Sigmoid colon (tissue), 4 donors: ENCODE measurements at regions not wholly inside any gene's neighbourhood (a gene's known extent, or its start where the extent isn't known, plus 50 kb on each side); places are given as distances from the start of the nearest gene placed in this dataset.

ENCODE experiments used
- CTCF ChIP-seq, 4 experiments: fragments of 450-650 bp in 3 of 4; fragments of 200-600 bp in 1 of 4; IDR thresholded peaks; one replicate each; pipeline ENCODE4 v1.5.1; 2016 to 2019; ENCODE audit warnings: antibody characterized with exemption in 4 of 4, mild to moderate bottlenecking in 3 of 4, moderate library complexity in 2 of 4
- POLR2AphosphoS5 ChIP-seq, 4 donors: sonication (generic); formaldehyde crosslinking; IDR thresholded peaks; one replicate each; pipeline ENCODE4 v1.6.1; 2017; ENCODE audit warnings: antibody characterized with exemption in 4 of 4

DNA sequence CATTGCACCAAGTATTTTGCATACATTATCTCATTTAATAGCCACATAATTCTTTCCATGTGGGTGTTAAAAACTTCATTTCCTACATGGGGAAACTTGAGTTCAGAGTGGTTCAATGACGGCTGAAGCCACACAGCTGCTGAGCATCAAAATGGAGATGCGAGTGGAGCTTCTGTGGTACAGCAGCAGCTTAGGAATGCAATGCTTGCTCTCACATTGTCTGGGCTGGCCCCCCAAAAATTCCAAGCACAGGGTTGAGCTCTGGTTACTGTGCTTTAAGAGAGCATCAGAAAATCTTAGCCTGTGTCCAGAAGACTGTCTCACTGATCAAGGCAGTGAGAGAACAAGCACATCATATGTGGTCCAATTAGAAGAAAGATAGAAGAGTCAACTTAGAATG is 57.4 kb upstream of the GADL1 start:
- TF ChIP-seq POLR2AphosphoS5 (IDR thresholded peaks at IDR 0.05) (no peak), CTCF (IDR thresholded peaks at IDR 0.05) (no peak)
